ENCODE measurements at regions not wholly inside any gene's neighbourhood (a gene's known extent, or its start where the extent isn't known, plus 50 kb on each side); places are given as distances from the start of the nearest gene placed in this dataset.

DNA sequence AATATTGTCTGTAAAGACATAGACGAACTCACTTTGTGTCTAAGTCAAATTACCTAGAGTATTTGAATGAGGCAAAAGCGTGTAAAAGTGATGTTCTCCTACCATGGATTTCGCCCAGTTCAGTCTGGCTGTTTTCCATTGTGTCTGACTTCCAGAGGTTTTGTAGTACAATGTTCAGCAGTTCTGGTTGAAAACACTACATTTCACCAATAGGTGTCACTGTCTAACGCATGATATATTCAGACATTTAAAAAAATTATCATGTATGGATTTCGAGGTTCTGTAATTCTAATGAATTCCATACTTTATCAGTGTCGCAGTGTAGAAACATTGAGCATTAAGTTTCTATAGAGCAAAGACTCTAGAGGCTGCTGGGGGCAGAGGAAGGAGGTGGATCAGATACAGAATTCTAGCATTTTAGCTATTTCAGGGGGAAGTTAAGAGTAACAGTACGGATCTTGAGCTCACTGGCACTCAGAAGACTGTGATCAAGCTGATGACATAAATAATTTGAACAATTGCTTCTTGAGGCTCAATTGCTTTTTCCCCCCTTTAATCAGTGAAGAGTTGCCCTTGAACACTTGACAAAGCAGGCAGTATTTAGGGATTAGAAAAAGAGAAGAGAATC lies 196.9 kb upstream of the RHOBTB1 start:
- TF ChIP-seq, protein P1, sequence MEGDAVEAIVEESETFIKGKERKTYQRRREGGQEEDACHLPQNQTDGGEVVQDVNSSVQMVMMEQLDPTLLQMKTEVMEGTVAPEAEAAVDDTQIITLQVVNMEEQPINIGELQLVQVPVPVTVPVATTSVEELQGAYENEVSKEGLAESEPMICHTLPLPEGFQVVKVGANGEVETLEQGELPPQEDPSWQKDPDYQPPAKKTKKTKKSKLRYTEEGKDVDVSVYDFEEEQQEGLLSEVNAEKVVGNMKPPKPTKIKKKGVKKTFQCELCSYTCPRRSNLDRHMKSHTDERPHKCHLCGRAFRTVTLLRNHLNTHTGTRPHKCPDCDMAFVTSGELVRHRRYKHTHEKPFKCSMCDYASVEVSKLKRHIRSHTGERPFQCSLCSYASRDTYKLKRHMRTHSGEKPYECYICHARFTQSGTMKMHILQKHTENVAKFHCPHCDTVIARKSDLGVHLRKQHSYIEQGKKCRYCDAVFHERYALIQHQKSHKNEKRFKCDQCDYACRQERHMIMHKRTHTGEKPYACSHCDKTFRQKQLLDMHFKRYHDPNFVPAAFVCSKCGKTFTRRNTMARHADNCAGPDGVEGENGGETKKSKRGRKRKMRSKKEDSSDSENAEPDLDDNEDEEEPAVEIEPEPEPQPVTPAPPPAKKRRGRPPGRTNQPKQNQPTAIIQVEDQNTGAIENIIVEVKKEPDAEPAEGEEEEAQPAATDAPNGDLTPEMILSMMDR (IDR thresholded peaks at IDR 0.05), result peak; percentile 84
- no peak for TF ChIP-seq EZH2 (IDR thresholded peaks at IDR 0.05; ENCODE audit: borderline replicate concordance, insufficient read depth, low read depth, low read length, poor library complexity, severe bottlenecking)

Measured in B cell (primary cell).